Glomerular endothelial cell (primary cell): ENCODE measurements at regions not wholly inside any gene's neighbourhood (a gene's known extent, or its start where the extent isn't known, plus 50 kb on each side); places are given as distances from the start of the nearest gene placed in this dataset.

ENCODE experiments used
- DNase-seq: peaks from one replicate; pipeline ENCODE4 v3.0.0-alpha.2; 2011; ENCODE audit warnings: low read depth, low spot score; ENCODE audit errors: extremely low read depth

- no peak for DNase-seq
Measured at GRCh38 chr3:182729903-182730674, 63.2 kb upstream of the ATP11B start.

- DNase-seq = no peak
Measured at GRCh38 chr3:182730675-182731042, 62.6 kb upstream of the ATP11B start.

GRCh38 chr3:182731764-182732163, 61.5 kb upstream of the ATP11B start:
- no peak for DNase-seq

- no peak for DNase-seq
Measured at GRCh38 chr3:182732232-182733015, 60.9 kb upstream of the ATP11B start.

DNA sequence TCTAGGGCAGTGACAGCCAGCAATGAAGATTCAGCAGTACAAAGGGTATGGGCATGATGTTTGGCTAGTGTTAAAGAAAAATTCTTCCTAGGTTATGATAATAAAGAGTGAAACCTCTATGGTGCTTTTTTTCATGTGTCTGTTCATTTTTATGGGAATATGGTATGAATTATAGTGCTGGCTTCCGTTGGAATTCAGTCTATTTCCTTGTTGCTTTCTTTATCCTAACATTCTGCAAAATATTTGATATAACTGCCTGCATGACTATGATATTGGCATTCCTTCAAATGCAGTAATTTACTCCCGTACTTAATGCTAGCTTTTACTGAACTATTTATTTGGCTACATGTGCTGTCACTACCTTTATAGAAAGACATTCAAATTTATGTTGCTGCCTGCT, 57.6 kb upstream of the ATP11B start:
- DNase-seq = peak; percentile 68

GRCh38 chr3:182737825-182738224, 55.5 kb upstream of the ATP11B start:
- DNase-seq = no peak

DNA sequence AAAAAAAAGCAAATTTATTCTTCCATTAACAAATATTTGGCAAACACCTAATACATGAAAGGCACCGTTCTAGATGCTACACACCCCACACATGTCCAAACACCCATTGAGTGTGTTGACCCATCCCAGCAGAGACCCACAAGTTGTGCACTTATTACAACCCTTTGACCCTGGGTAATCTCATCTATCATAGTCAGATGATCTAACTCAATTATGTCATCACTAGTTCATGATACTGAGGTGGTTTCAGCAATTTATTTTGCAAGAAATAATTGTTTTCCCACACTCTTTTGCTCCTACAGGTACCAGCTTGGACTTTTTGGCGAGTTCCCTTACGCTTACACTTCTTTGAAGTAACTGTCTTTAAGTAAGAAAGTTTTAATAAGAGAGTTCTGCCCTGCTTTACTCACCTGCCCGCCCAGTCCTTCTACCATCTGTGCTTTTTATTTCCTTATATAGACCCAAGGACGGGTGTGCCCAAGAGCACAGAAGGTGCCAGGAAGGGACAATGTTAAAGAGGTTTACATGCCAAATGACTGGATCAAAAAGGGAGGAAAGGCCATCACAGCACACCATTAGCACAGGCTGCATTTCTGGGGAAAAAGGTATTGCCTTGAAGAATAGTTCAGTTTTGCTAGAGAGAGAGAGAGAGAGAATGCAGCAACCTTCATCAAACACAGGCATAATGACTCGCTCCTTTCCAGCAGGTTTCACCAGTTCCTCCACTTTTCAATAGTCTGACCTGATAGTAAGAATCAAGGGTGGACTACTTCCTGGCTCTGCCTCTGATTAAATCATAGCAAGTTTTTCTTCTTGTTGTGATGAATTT, 54.5 kb upstream of the ATP11B start:
- no peak for DNase-seq

- DNase-seq = no peak
Measured at GRCh38 chr3:182739619-182740018, 53.7 kb upstream of the ATP11B start.

DNA sequence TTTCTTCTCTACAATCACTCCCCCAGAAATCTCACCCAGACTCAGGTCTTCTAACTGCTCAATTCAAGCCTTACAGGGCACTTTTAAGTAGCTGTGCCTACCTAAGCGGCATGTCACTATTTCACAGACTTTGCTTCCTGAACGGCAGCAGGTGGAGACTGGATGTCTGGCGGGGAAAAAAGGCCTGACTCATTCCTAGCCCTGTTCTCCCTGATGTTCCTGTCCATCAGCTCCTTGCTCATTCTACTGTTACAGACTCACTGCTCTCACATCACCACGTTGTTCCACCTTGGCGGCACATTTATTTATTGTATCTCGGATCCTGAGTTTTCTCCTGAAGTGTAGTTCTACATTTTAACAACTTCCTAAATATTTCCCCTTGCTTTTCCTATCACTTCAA, 52.6 kb upstream of the ATP11B start:
- no peak for DNase-seq

DNA sequence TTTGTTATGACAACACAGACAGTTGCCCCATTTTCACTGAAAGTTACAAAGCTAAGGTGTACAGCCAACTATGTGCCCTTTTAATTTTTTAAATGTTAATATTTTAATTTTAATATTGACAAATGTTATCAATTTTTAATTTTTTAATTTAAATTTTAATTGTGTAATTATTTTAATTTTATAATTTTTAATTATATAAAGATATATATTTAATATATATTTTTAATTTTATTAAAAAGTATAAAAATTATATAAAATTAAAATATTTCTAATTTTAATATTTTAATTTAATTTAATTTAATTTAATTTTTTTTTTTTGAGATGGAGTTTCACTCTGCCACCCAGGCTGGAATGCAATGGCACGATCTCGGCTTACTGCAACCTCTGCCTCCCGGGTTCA, 52.1 kb upstream of the ATP11B start:
- no peak for DNase-seq
